NCI-H1092 (cell line): ENCODE measurements at regions not wholly inside any gene's neighbourhood (a gene's known extent, or its start where the extent isn't known, plus 50 kb on each side); places are given as distances from the start of the nearest gene placed in this dataset.

Experiments used
- DNase-seq: peaks from one replicate; lab custom pipeline; 2025; lab: John Stamatoyannopoulos, UW

- DNase-seq, result no peak
Measured at GRCh38 chr5:54610197-54610944, 92.8 kb downstream of the SNX18 start.

GRCh38 chr5:54608423-54609085, 91.0 kb downstream of the SNX18 start:
- DNase-seq, result no peak

- no peak for DNase-seq
Measured at GRCh38 chr5:54607006-54607405, 89.4 kb downstream of the SNX18 start.

GRCh38 chr5:54603372-54603771, 85.8 kb downstream of the SNX18 start:
- no peak for DNase-seq

GRCh38 chr5:54602475-54602874, 84.9 kb downstream of the SNX18 start:
- DNase-seq, result no peak

DNA sequence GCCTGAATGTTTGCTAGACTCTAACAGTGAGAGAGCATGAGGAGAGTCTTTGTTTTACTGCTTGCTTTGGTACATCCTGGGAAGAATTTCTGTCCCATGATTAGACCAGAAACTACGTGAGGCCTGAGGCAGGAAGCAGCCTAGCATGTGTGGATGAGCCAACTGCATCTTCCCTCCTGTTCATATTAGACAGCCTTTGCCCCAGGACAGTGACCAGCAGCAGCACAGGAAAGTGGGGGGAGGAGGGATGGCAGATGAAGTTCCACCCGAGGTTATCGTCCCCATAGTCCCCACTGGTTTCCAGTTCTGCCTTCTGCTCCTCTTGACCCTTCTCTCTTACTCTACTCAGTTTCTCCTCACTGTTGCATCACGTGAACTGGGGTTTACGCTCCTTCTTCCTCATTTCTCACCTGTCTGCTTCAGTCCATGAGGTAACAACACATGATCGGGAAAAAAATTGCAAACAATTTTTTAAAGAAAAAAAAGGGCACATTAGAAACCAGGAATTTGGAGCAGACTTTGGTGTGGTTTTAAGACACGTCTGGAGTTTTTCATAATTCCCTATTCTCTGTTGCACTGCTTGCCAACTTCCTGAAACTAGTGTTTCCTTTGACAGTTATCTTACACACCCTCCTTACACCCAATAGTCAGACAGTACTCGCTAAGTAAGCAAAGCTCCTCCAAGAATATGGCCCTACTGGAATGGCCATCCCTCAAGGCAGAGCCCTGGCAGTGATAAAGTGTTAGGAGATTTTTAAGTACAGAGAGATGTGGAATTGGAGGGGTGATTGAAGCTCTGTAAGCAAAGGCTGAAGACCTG, 84.1 kb downstream of the SNX18 start:
- no peak for DNase-seq
